ENCODE measurements at regions not wholly inside any gene's neighbourhood (a gene's known extent, or its start where the extent isn't known, plus 50 kb on each side); places are given as distances from the start of the nearest gene placed in this dataset.

- no peak for TF ChIP-seq CTCF (IDR thresholded peaks at IDR 0.05)
- no peak for TF ChIP-seq POLR2A (IDR thresholded peaks at IDR 0.05)
Measured at GRCh38 chr2:146584316-146584715, 1260.5 kb upstream of the ACVR2A start.

Data from sigmoid colon (tissue), 3 donors.